IPS DF 19.7 (cell line): ENCODE measurements at regions not wholly inside any gene's neighbourhood (a gene's known extent, or its start where the extent isn't known, plus 50 kb on each side); places are given as distances from the start of the nearest gene placed in this dataset.
"Not testable (repeated sequence)": the region's sequence is repeated elsewhere in the genome, so short reads cannot be mapped to it uniquely, and the experiment has no call there.

Source experiments
- DNase-seq: peaks from one replicate; pipeline ENCODE4 v3.0.0-alpha.2; 2013; ENCODE audit warnings: low read depth, low spot score

DNA sequence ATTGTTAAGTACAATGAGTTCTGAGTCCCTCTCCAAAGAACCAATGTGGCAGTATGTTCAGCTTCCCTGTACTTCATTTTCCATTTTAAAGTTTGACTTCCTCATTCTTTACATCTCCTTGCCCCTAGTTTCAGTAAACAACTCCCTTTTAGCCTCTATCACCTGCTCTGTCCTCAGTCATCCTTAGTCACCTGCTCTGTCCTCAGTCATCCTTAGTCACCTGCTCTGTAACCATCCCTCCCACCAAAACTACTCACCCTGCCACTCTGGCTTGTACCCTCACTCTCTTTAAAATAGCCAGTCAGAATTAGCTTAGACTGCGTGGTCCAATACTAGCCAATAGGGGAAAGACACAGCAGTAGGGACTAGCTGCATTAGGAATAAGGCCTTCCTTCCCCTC lies 259.9 kb upstream of the TBL1XR1 start:
- not testable (repeated sequence) for DNase-seq

DNA sequence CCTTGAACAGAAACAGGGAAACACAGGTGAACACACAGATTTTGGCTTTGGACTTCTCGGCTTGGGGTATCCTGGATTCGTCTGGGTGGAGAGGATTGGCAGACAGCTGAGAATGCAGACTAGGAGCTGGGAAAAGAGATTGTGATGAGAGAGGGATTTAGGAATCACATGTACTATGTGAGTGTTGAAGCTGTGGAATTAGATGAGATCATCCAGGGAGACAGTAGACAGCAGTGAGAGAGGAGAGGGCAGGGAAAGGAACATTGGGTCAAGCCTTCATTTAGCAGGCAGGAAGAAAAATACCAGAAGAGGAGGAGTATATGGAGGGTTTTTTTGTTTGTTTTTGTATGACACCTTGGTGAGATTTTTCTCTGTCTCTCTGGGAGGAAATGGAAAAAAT lies 262.1 kb upstream of the TBL1XR1 start:
- DNase-seq, result no peak

DNA sequence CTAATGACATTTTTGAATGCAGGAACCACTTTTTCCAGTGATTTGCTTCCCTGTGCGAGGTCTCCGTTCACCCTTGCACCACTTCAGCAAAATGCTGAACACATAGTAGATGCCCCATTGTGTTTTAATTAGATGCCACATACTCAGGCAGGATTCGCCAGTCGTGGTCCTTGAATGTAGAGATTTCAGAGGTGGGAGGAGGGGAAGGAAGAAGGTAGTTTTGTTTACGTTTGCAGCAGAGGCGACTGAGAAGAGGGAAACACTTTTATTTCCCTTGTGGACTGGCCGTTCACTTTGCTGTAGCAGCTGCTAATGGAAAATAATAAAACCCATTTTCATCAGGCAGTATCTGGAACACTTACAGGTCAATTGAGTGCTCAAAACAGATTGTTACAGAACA lies 262.8 kb upstream of the TBL1XR1 start:
- no peak for DNase-seq

DNA sequence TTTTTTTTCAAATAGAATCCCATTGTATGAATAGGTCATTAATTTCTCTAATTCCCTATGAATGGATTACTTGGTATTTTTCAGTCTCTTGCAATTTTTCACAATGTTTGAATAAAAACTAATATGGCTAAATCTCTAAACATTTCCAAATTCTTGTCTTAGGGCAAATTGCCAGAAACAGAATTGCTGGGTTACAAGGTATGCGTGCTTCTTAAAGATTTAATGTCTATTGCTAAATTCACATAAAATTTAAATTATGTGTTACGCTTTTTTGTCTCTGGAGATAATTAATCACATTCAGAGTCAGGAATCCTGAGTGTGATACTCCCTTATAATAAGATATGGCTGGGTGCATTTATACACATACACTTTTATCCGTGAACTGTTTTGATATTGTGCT lies 264.5 kb upstream of the TBL1XR1 start:
- DNase-seq, result no peak

DNA sequence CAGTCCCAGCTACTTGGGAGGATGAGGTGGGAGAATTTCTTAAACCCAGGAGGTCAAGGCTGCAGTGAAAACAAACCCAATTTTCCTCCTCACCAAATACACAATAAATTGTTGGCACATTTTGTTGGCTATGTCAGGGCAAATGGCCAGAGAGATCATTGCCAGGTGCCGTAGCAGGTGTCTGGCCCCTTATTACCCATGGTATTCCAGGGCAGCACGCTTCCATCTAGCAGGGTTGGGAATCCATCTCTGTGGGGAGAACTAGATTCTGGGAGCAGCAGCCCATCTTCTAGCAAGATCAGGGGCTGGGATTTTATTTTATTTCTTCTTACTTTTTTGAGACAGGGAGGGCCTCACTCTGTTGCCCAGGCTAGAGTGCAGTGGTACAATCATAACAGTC lies 266.1 kb upstream of the TBL1XR1 start:
- DNase-seq, result not testable (repeated sequence)

DNA sequence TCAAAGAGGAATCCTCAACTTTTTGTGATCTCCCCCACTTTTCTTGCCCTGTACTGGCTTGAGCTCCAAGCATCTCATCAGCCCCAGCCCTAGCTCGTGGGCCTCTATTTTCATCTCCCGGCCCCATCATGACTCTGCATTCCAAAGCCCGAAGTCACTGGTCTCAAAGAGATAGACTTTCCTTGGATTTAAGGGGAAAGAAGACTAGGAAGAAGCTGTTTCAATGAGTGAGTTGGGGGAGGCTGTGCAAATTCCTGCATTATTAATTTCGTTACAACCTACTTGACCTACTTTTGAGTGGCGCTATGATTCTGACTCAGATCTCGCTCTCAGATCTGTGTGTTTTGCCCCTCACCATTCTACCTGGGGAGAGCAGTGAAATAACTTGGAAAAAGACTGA lies 266.6 kb upstream of the TBL1XR1 start:
- no peak for DNase-seq

DNA sequence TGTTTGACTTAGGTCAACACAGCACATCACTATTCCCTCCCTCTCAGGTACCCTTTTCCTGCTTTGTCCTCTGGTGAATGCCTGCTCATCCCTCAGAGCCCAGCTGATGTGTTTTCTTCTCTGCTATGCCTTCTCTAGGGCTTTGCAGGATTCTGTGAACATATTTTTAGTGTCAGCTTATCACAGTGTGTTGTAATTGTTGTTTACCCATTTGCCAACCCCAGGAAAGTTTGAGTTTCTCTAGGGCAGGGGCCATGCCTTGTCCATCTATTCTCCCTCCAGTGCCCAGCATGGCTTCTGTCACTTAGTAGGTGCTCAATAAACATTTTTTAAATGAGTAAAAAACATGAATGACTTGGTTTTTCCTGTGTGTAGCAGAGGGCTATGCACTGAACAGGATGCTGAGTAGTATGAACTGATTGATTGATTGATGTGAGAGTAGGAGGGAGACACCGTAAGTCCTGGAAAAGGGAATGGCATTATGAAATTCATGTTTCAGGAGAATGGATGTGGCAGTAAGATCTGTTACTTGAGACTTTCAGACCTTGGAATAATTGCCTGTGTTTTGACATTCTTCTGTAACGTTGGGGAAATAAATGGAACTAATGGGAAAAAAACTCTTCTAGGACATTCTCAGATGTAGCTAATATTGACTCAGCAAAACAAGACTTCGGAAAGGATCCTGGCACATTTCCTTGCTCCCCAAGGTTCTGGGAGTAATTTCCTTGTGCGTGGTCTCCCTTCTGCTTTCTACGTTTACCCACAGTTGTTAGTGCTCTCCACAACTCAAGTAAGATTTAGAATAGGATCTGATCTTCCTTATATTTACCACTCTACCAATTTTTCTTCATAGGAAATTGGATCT lies 267.3 kb upstream of the TBL1XR1 start:
- DNase-seq, result no peak

- no peak for DNase-seq
Measured at GRCh38 chr3:177465257-177465642, 268.0 kb upstream of the TBL1XR1 start.

DNA sequence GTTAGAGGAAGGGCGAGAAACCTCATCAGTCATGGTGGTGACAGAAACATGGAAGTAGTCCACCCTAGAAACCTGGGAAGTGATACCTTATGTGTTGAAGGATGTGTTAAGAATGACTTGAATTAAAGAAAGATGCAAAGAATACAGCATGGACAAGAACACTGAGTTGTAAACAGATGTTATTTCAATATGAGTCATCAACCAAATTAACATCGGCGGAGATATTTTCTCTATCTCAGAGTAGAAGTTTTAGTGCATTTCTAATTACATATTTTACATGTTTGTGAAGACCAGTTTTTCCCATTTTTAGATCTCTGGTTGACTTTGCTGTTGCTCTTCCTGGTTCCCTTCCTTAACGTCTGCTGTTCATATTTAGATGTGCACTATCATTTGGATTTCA lies 268.8 kb upstream of the TBL1XR1 start:
- no peak for DNase-seq

DNA sequence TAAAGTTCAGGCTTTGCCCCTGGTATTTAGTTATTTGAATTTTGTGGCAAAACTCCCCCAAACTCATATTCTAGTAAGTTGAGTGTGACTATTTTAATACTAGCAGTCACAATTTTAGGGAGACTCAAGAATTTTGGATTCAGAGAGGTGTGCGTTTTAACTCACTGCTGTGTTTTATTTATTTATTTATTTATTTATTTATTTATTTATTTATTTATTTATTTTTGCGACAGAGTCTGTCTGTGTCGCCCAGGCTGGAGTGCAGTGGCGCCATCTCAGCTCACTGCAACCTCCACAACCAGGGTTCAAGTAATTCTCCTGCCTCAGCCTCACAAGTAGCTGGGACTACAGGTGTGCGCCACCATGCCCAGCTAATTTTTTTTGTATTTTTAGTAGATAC lies 269.3 kb upstream of the TBL1XR1 start:
- DNase-seq, result not testable (repeated sequence)

DNA sequence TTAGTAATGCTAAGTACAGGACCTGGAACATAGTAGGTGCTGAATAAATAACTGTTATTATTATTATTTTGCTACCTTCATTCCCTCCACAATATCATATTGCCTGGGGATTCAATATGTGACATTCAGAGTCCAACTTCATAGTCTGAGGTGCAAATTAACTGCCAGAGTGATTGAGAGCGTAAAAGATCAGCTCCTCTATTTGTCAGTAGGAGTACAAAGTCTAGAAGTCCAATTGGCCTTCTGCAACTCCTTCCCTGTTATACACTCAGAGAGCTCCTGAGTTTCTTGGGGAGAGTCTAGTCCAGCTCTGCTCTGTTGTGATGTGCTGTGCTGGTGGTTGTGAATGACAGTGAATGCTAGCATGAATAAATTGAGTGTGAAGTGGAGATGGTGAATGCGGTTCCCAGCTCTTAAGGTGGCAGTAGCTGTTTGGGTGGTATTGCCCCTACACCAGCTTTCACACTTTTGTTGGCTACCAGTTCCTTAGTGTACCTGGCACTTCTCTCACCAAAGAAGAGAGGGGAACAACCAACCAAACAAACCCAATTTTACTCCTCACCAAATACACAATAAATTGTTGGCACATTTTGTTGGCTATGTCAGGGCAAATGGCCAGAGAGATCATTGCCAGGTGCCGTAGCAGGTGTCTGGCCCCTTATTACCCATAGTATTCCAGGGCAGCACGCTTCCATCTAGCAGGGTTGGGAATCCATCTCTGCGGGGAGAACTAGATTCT lies 270.1 kb upstream of the TBL1XR1 start:
- no peak for DNase-seq

GRCh38 chr3:177468331-177468730 lies 271.0 kb upstream of the TBL1XR1 start:
- DNase-seq, result no peak

DNA sequence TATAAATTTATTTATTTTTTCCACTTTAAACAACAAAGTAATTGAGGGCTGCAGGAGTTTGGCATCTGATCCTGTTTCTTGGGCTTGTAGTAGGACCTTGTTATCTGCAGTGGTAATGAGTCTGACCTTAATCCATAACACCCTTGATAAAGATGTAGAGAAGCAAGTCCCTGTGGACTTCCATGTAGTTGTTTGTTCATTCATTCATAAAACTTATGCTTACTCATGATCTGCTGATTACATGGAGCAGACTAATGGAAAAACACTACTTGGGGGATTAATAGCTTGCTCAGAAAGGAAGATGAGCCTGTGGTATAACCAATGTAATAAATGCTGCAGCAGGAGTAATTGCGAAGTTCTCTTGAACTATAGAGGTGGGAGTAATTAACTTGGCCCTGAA lies 271.5 kb upstream of the TBL1XR1 start:
- no peak for DNase-seq

DNA sequence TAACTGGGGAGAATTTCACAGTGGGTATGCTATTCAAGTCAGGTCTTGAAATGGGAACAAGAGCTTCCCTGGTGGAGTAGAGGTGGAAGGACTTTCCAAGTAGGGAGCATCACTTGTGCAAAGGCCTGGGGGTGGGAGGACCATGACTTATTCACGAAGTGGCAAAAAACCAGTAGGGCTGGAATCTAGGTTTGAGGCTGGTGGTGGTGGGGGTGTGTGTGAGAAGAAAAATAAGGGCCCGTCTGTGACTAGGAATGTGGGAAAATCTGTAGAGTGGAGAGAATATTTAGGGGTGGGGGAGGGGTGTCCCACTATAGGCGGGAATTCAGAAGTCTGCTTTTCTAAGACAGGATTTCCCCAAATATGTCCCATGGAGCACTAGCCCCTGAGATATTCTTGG lies 271.9 kb upstream of the TBL1XR1 start:
- no peak for DNase-seq

- DNase-seq, result no peak
Measured at GRCh38 chr3:177470197-177470941, 273.1 kb upstream of the TBL1XR1 start.

DNA sequence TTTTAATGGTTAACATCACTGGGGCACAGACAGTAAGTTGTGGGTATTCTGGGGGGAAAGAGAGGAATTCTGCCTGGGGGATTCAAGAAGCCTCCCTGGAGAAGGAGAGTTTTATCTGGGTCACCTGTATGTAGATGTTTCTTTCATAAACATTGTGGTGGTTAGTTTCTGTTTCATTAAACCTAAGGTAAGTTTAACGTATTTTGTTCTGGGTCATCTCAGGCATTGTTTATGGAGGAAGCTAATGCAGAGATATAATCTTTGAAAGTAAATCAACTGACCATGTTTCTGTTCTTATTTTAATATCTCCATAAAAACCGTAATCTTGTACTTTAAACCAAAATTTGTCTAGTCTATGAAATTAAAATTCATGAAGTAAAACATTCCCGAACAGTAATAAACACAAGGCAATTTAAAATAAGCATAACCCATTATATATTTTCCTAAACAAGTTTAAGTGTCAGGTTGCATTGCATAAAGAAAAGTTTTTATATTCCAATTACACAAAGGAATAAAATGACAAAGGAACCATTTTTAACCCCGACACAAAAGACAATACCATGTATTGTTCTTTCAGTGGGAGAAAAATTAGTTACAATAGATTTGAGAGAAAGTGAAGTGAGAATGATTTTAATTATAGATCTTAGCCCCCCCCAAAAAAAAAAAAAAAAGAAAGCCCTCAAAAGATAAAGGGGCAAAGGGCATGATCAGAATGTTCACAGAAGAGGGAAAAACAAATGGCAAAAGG lies 274.6 kb upstream of the TBL1XR1 start:
- no peak for DNase-seq

GRCh38 chr3:177473184-177473583 lies 275.9 kb upstream of the TBL1XR1 start:
- DNase-seq, result no peak

- no peak for DNase-seq
Measured at GRCh38 chr3:177473903-177474302, 276.6 kb upstream of the TBL1XR1 start.

- no peak for DNase-seq
Measured at GRCh38 chr3:177474652-177475355, 277.5 kb upstream of the TBL1XR1 start.

DNA sequence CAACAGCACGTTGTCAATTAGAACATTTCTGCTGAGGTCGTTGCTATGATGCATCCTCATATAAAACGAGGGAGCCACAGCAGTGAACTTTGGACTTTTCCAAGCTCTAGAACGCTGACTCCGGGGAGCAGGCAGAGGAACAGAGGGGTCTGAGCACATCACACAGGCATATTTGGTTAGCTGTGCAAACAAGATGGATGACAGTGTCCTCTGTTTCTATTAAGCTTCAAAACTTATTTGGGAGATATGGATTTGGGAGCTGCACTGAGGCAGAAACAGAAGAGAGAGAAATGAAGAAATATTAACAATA lies 278.0 kb upstream of the TBL1XR1 start:
- DNase-seq, result no peak

- no peak for DNase-seq
Measured at GRCh38 chr3:177476495-177476894, 279.2 kb upstream of the TBL1XR1 start.
